G401.6 (cell line): ENCODE measurements at regions not wholly inside any gene's neighbourhood (a gene's known extent, or its start where the extent isn't known, plus 50 kb on each side); places are given as distances from the start of the nearest gene placed in this dataset.
"Not testable (repeated sequence)": the region's sequence is repeated elsewhere in the genome, so short reads cannot be mapped to it uniquely, and the experiment has no call there.

Experiments
- FAIRE-seq: peaks from 2 replicates; lab custom pipeline; 2012; peaks lifted over from hg19 to GRCh38; lab: Jason Lieb, UNC

- FAIRE-seq, result no peak
These were observed 521.6 kb downstream of the EPHA3 start for GRCh38 chr3:89628856-89629670.

- FAIRE-seq, result no peak
These were observed 527.7 kb downstream of the EPHA3 start for GRCh38 chr3:89635137-89635536.

GRCh38 chr3:89644716-89645115 lies 537.3 kb downstream of the EPHA3 start:
- FAIRE-seq, result no peak

GRCh38 chr3:89649431-89649830 lies 542.0 kb downstream of the EPHA3 start:
- no peak for FAIRE-seq

DNA sequence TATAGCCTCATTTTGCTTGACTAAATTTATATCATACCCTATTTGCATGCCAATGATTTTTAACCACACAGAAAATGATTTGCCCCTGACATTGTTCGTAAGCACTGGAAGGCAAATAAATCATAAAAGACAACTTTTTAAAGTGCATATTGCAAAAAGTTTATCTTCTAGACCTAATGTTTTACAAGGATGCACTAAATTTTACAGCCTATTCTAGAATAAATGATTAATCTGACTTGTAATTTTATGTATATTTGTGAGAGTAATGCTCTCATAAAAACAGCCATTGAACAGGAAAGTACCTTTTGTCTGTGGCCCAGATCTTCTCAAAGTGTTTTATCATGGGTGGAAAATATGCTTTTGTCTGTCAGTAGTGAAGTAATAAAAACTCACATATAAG lies 546.6 kb downstream of the EPHA3 start:
- no peak for FAIRE-seq

DNA sequence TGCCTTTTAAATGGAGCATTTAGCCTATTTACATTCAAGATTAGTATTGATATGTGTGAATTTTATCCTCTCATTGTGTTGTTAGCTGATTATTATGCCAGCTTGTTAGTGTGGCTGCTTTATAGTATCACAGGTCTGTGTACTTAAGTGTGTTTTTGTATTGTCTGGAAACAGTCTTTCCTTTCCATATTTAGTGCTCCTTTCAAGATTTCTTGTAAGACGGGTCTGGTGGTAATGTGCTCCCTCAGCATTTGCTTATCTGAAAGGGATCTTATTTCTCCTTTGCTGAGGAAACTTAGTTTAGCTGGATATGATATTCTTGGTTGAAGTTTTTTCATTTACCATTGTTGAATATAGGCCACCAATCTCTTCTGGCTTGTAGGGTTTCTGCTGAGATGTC lies 549.0 kb downstream of the EPHA3 start:
- FAIRE-seq, result no peak

GRCh38 chr3:89679686-89680085 lies 572.3 kb downstream of the EPHA3 start:
- FAIRE-seq, result no peak

GRCh38 chr3:89682556-89682955 lies 575.1 kb downstream of the EPHA3 start:
- no peak for FAIRE-seq

- no peak for FAIRE-seq
These were observed 578.3 kb downstream of the EPHA3 start for GRCh38 chr3:89685731-89686130.

GRCh38 chr3:89690646-89691045 lies 583.2 kb downstream of the EPHA3 start:
- no peak for FAIRE-seq

DNA sequence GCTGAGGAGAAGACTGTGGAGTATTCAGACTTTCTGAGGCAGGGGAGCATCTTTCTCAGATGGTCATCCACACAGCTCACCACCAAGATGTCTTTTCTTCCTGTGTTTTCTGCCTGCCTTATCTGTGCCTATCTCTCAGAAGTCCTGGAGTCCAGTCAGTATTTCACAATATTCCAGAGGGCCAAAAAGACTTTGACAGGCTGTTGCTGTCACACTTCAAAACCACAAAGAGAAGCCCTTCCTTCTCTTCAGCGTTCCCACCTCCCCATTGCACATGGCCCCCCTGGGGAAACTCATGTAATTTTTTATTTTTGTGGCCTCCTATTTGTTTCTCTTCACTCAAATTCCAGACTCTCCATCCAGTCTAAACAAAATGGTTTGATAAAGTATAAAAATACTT lies 585.2 kb downstream of the EPHA3 start:
- FAIRE-seq, result no peak

- no peak for FAIRE-seq
These were observed 590.0 kb downstream of the EPHA3 start for GRCh38 chr3:89697321-89697916.

GRCh38 chr3:89698208-89698830 lies 590.9 kb downstream of the EPHA3 start:
- FAIRE-seq, result no peak

DNA sequence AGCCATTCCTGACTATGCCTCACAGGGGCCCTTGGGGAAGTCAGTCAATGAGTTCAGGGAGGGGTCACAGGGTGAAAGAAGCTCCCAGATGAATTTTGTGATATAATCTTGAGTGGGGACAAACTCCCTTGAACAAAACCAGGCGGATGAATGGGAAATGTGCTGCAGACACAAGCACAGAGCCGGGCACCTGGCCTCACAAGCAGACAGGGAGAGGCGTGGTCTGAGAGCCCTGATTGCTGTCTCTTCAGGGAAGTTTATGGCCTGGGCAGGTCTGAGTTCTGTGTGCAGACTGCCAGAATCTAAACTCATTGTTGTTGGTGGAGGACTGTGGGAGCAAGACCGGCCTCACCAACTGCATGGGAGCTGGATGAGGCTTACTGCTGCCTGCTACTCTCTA lies 591.8 kb downstream of the EPHA3 start:
- no peak for FAIRE-seq

- FAIRE-seq, result no peak
These were observed 592.4 kb downstream of the EPHA3 start for GRCh38 chr3:89699771-89700170.

- FAIRE-seq, result no peak
These were observed 595.0 kb downstream of the EPHA3 start for GRCh38 chr3:89702404-89702803.

DNA sequence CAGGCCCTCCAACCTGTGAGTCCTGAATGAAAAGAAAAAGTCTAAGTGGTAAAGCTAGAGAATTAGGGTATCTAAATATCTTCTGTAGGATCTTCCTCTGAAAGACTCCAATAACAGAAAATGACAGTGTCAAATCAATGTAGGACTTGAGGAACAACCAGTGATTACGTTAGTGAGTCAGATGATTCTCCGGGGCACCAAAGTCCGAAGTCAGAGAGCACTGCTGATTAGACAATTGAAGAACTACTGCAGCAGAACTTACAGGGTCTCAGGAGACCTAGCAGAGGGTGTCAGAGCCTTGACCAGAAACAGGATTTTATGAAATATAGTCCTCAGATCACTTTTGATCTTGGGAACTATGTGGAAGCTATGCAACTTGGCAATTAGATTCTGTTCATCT lies 605.8 kb downstream of the EPHA3 start:
- no peak for FAIRE-seq

GRCh38 chr3:89714237-89714636 lies 606.8 kb downstream of the EPHA3 start:
- no peak for FAIRE-seq

GRCh38 chr3:89740080-89740880 lies 632.9 kb downstream of the EPHA3 start:
- FAIRE-seq, result no peak

DNA sequence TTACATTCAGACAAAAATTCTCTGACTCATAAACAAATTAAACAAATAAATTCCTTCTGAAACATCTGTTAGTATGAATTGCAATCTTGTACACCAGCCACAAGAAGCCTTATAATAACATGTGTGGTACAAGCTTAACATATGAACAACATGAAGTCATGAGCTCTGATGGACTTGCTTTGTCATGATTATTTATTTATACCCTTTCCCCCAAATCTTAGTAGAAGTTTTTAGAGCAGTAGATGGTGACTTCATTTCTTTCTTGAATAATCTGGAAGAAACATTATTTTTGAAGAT lies 633.4 kb downstream of the EPHA3 start:
- FAIRE-seq, result no peak

GRCh38 chr3:89742546-89742945 lies 635.1 kb downstream of the EPHA3 start:
- FAIRE-seq, result no peak

DNA sequence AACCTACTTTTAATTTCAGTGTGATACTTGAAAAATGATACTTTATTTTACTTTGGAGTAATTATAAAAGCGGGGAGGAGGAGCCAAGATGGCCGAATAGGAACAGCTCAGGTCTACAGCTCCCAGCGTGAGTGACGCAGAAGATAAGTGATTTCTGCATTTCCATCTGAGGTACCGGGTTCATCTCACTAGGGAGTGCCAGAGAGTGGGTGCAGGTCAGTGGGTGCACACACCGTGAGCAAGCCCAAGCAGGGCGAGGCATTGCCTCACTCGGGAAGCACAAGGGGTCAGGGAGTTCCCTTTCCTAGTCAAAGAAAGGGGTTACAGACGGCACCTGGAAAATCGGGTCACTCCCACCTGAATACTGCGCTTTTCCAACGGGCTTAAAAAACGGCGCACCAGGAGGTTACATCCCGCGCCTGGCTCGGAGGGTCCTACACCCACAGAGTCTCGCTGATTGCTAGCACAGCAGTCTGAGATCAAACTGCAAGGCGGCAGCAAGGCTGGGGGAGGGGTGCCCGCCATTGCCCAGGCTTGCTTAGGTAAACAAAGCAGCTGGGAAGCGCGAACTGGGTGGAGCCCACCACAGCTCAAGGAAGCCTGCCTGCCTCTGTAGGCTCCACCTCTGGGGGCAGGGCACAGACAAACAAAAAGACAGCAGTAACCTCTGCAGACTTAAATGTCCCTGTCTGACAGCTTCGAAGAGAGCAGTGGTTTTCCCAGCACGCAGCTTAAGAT lies 640.3 kb downstream of the EPHA3 start:
- not testable (repeated sequence) for FAIRE-seq
